ENCODE measurements at regions not wholly inside any gene's neighbourhood (a gene's known extent, or its start where the extent isn't known, plus 50 kb on each side); places are given as distances from the start of the nearest gene placed in this dataset.

- no peaks in the 10 kb centered on the region for H3K9me2 ChIP-seq (ENCODE audit: insufficient read depth)
- TF ChIP-seq EZH2 (IDR thresholded peaks at IDR 0.05; ENCODE audit: insufficient read depth, poor library complexity, severe bottlenecking) (no peak), EZH2phosphoT487 (IDR thresholded peaks at IDR 0.05; ENCODE audit: insufficient read depth, low read depth) (no peak)
- H3K36me3 ChIP-seq (ENCODE audit: low read depth), result no peaks in the 10 kb centered on the region
- H3K9ac ChIP-seq, result no peak overlapping the region
- H3K79me2 ChIP-seq (ENCODE audit: insufficient read depth), result no peaks in the 10 kb centered on the region
- H3K4me1 ChIP-seq (ENCODE audit: insufficient read depth), result no peaks in the 10 kb centered on the region
- no peak overlapping the region for H2AFZ ChIP-seq
- no peaks in the 10 kb centered on the region for H3K27me3 ChIP-seq (replicated peaks; ENCODE audit: insufficient read depth)
- no peak overlapping the region for H3K4me3 ChIP-seq
- no peaks in the 10 kb centered on the region for H3K9me3 ChIP-seq (ENCODE audit: low read depth)
- DNase-seq, result no peak
- H3K4me2 ChIP-seq (ENCODE audit: unreplicated experiment), result no peak overlapping the region
- no peaks in the 10 kb centered on the region for H3F3A ChIP-seq (ENCODE audit: insufficient read depth)
- WGBS, 2 experiments (ENCODE audit: low coverage in 1 of 2, low lambda C conversion rate in 2 of 2, missing lambda C conversion rate in 2 of 2), result 68 to 76% methylated on average over 1 of the region's 1 CpG
- no peaks in the 10 kb centered on the region for H4K20me1 ChIP-seq (ENCODE audit: insufficient read depth)
- H3K27ac ChIP-seq, result no peak overlapping the region
- in situ Hi-C loops (cut with MboI), result no loop called here
Measured at GRCh38 chr14:26947265-26947664, 349.4 kb upstream of the NOVA1 start.

- Histone ChIP-seq H3K79me2 (ENCODE audit: insufficient read depth) (no peaks in the 10 kb centered on the region), H3K9me3 (ENCODE audit: low read depth) (no peaks in the 10 kb centered on the region), H3K4me2 (ENCODE audit: unreplicated experiment) (no peak overlapping the region), H3K27ac (no peak overlapping the region), H4K20me1 (ENCODE audit: insufficient read depth) (no peaks in the 10 kb centered on the region), H3K9me2 (ENCODE audit: insufficient read depth) (no peaks in the 10 kb centered on the region), H3F3A (ENCODE audit: insufficient read depth) (no peaks in the 10 kb centered on the region), H2AFZ (no peak overlapping the region), H3K4me1 (ENCODE audit: insufficient read depth) (no peaks in the 10 kb centered on the region), H3K4me3 (no peak overlapping the region), H3K36me3 (ENCODE audit: low read depth) (no peaks in the 10 kb centered on the region), H3K9ac (no peak overlapping the region), H3K27me3 (replicated peaks; ENCODE audit: insufficient read depth) (no peaks in the 10 kb centered on the region)
- in situ Hi-C loops (cut with MboI), result no loop called here
- TF ChIP-seq EZH2 (IDR thresholded peaks at IDR 0.05; ENCODE audit: insufficient read depth, poor library complexity, severe bottlenecking) (no peak), EZH2phosphoT487 (IDR thresholded peaks at IDR 0.05; ENCODE audit: insufficient read depth, low read depth) (no peak)
- WGBS, 2 experiments (ENCODE audit: low coverage in 1 of 2, low lambda C conversion rate in 2 of 2, missing lambda C conversion rate in 2 of 2), result 66 to 78% methylated on average over 2 of the region's 2 CpGs
- DNase-seq, result no peak
Measured at GRCh38 chr14:26959437-26959836, 361.6 kb upstream of the NOVA1 start.

GRCh38 chr14:26959972-26960660 is 362.3 kb upstream of the NOVA1 start:
- TF ChIP-seq EZH2 (IDR thresholded peaks at IDR 0.05; ENCODE audit: insufficient read depth, poor library complexity, severe bottlenecking) (no peak), EZH2phosphoT487 (IDR thresholded peaks at IDR 0.05; ENCODE audit: insufficient read depth, low read depth) (no peak)
- no peaks in the 10 kb centered on the region for H3K36me3 ChIP-seq (ENCODE audit: low read depth)
- H3K4me1 ChIP-seq (ENCODE audit: insufficient read depth), result no peaks in the 10 kb centered on the region
- H3K9ac ChIP-seq, result no peak overlapping the region
- H3K9me3 ChIP-seq (ENCODE audit: low read depth), result no peaks in the 10 kb centered on the region
- no peaks in the 10 kb centered on the region for H3F3A ChIP-seq (ENCODE audit: insufficient read depth)
- no peaks in the 10 kb centered on the region for H4K20me1 ChIP-seq (ENCODE audit: insufficient read depth)
- no peak overlapping the region for H3K4me3 ChIP-seq
- H3K9me2 ChIP-seq (ENCODE audit: insufficient read depth), result no peaks in the 10 kb centered on the region
- WGBS, 2 experiments (ENCODE audit: low coverage in 1 of 2, low lambda C conversion rate in 2 of 2, missing lambda C conversion rate in 2 of 2), result 63 to 78% methylated on average over 10 of the region's 10 CpGs
- DNase-seq, result no peak
- no peaks in the 10 kb centered on the region for H3K27me3 ChIP-seq (replicated peaks; ENCODE audit: insufficient read depth)
- H2AFZ ChIP-seq, result no peak overlapping the region
- H3K27ac ChIP-seq, result no peak overlapping the region
- H3K4me2 ChIP-seq (ENCODE audit: unreplicated experiment), result no peak overlapping the region
- no peaks in the 10 kb centered on the region for H3K79me2 ChIP-seq (ENCODE audit: insufficient read depth)
- in situ Hi-C loops (cut with MboI), result no loop called here

- H3K4me2 ChIP-seq (ENCODE audit: unreplicated experiment), result no peak overlapping the region
- no peaks in the 10 kb centered on the region for H3F3A ChIP-seq (ENCODE audit: insufficient read depth)
- no peak overlapping the region for H3K27ac ChIP-seq
- no peaks in the 10 kb centered on the region for H3K9me3 ChIP-seq (ENCODE audit: low read depth)
- no peaks in the 10 kb centered on the region for H3K4me1 ChIP-seq (ENCODE audit: insufficient read depth)
- H3K4me3 ChIP-seq, result no peak overlapping the region
- TF ChIP-seq EZH2 (IDR thresholded peaks at IDR 0.05; ENCODE audit: insufficient read depth, poor library complexity, severe bottlenecking) (no peak), EZH2phosphoT487 (IDR thresholded peaks at IDR 0.05; ENCODE audit: insufficient read depth, low read depth) (no peak)
- no peaks in the 10 kb centered on the region for H3K27me3 ChIP-seq (replicated peaks; ENCODE audit: insufficient read depth)
- no peak for DNase-seq
- no peaks in the 10 kb centered on the region for H4K20me1 ChIP-seq (ENCODE audit: insufficient read depth)
- in situ Hi-C loops (cut with MboI), result no loop called here
- H3K79me2 ChIP-seq (ENCODE audit: insufficient read depth), result no peaks in the 10 kb centered on the region
- 16 to 19% methylated on average over 4 of the region's 4 CpGs for WGBS, 2 experiments (ENCODE audit: low coverage in 1 of 2, low lambda C conversion rate in 2 of 2, missing lambda C conversion rate in 2 of 2)
- no peak overlapping the region for H3K9ac ChIP-seq
- H3K9me2 ChIP-seq (ENCODE audit: insufficient read depth), result no peaks in the 10 kb centered on the region
- no peaks in the 10 kb centered on the region for H3K36me3 ChIP-seq (ENCODE audit: low read depth)
- H2AFZ ChIP-seq, result no peak overlapping the region
Measured at GRCh38 chr14:26963711-26964110, 365.9 kb upstream of the NOVA1 start.
